Type B pancreatic cell (in vitro differentiated cells): ENCODE measurements at regions not wholly inside any gene's neighbourhood (a gene's known extent, or its start where the extent isn't known, plus 50 kb on each side); places are given as distances from the start of the nearest gene placed in this dataset.

Experiments used
- DNase-seq: peaks from one replicate; pipeline ENCODE4 v3.0.0; 2021; ENCODE audit warnings: mixed read lengths; ENCODE audit not compliant: unreplicated experiment; ENCODE audit errors: extremely low spot score
- H3K27ac Mint-ChIP-seq: 2 replicates; pipeline ENCODE4 v1.8.0; 2021; ENCODE audit warnings: mild to moderate bottlenecking, mixed read lengths
- H3K27me3 Mint-ChIP-seq: 2 replicates; pipeline ENCODE4 v1.8.0; 2021; ENCODE audit warnings: mixed read lengths
- H3K36me3 Mint-ChIP-seq: 2 replicates; pipeline ENCODE4 v1.8.0; 2021; ENCODE audit warnings: mixed read lengths
- H3K4me1 Mint-ChIP-seq: one replicate; pipeline ENCODE4 v1.8.0; 2021; ENCODE audit warnings: mixed read lengths; ENCODE audit not compliant: unreplicated experiment
- H3K4me3 Mint-ChIP-seq: 2 replicates; pipeline ENCODE4 v1.8.0; 2021; ENCODE audit warnings: mild to moderate bottlenecking, mixed read lengths
- H3K9me3 Mint-ChIP-seq: 2 replicates; pipeline ENCODE4 v1.8.0; 2021; ENCODE audit warnings: mixed read lengths
- TF ChIP-seq, protein P1 (sequence below): fragments of 200-600 bp; sonication (generic); conservative IDR thresholded peaks from 2 replicates; pipeline ENCODE4 v1.5.0; 2021; ENCODE audit warnings: antibody characterized with exemption, mild to moderate bottlenecking

DNA sequence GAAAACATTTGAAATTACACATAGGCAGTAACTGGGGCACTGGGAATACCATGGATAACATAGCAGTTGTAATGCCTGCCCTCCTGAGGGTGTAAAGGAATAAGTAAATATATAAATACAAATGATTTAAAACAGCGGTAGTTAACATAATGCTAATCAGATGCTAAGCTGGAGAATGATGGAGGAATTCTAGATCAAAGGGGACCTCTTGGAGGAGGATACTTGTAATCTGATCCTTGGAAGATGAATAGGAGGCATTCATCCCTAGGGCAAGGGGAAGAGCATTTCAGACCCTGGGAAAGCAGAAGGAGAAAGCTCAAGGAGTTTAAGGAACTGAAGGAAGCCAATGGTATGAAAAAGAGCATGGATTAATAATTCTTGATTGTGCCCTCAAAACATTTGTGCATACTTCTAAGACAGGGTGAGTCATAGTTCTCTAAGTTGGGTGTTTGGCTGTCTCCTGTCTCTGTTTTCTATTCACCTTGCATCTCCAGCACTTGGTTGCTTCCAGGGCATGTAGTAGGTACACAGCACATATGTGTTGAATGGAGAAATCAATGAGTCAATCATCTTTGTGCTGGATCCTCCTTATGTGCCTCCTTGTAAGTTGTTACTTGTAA, 54.8 kb upstream of the PLPP4 start:
- Mint-ChIP-seq H3K9me3 (no peaks in the 10 kb centered on the region), H3K4me3 (no peak overlapping the region), H3K36me3 (no peaks in the 10 kb centered on the region), H3K27ac (no peak overlapping the region), H3K4me1 (no peaks in the 10 kb centered on the region), H3K27me3 (peaks cover 13% of the 10 kb centered on the region)
- TF ChIP-seq, protein P1, sequence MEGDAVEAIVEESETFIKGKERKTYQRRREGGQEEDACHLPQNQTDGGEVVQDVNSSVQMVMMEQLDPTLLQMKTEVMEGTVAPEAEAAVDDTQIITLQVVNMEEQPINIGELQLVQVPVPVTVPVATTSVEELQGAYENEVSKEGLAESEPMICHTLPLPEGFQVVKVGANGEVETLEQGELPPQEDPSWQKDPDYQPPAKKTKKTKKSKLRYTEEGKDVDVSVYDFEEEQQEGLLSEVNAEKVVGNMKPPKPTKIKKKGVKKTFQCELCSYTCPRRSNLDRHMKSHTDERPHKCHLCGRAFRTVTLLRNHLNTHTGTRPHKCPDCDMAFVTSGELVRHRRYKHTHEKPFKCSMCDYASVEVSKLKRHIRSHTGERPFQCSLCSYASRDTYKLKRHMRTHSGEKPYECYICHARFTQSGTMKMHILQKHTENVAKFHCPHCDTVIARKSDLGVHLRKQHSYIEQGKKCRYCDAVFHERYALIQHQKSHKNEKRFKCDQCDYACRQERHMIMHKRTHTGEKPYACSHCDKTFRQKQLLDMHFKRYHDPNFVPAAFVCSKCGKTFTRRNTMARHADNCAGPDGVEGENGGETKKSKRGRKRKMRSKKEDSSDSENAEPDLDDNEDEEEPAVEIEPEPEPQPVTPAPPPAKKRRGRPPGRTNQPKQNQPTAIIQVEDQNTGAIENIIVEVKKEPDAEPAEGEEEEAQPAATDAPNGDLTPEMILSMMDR: no peak
- DNase-seq: no peak

DNA sequence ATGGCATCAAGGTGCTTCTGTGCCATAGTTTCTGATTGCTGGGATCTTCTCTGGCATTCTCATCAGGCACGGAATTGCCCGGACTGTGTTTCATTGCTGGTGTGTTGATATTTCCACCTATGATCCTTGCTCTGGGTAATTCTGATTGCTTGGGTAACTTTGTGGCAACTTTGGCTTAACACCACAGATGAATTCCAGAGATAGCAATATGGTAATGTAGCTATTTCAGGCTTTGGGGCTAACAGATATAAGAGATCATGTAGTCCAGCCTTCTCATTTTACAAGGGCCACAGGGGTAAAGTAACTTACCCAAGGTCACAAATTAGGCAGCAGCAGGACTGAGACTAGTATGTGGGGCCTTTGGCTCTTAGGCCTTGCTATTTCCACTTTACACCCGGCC, 53.9 kb upstream of the PLPP4 start:
- DNase-seq: no peak
- no peak overlapping the region for H3K4me3 Mint-ChIP-seq
- no peaks in the 10 kb centered on the region for H3K4me1 Mint-ChIP-seq
- TF ChIP-seq, protein P1: no peak
- H3K27me3 Mint-ChIP-seq: peaks cover 15% of the 10 kb centered on the region
- no peak overlapping the region for H3K27ac Mint-ChIP-seq
- no peaks in the 10 kb centered on the region for H3K9me3 Mint-ChIP-seq
- H3K36me3 Mint-ChIP-seq: no peaks in the 10 kb centered on the region

DNA sequence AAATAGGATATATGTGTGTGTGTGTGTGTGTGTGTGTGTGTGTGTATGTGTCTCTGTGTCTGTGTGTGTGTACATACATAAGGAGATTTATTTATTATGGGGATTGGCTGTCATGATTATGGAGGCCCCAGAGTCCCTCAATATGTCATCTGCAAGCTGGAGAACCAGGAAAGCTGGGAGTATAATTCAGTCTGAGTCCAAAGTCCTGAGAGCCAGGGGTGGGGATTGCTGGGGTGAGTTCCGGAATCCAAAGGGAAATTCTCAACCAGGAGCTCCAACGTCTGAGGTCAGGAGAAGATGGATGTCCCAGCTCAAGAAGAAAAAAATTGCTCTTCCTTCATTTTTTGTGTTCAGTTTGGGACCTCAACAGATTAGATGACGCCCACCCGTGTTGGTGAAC, 50.7 kb upstream of the PLPP4 start:
- TF ChIP-seq, protein P1: no peak
- no peak for DNase-seq
- Mint-ChIP-seq H3K9me3 (no peaks in the 10 kb centered on the region), H3K4me3 (no peak overlapping the region), H3K27me3 (peaks cover 9% of the 10 kb centered on the region), H3K4me1 (no peaks in the 10 kb centered on the region), H3K27ac (no peak overlapping the region), H3K36me3 (no peaks in the 10 kb centered on the region)
